Skin of body (tissue), 1 donor: ENCODE measurements at regions not wholly inside any gene's neighbourhood (a gene's known extent, or its start where the extent isn't known, plus 50 kb on each side); places are given as distances from the start of the nearest gene placed in this dataset.

ENCODE experiments used
- DNase-seq: peaks from one replicate; lab custom pipeline; 2025; lab: John Stamatoyannopoulos, UW

DNA sequence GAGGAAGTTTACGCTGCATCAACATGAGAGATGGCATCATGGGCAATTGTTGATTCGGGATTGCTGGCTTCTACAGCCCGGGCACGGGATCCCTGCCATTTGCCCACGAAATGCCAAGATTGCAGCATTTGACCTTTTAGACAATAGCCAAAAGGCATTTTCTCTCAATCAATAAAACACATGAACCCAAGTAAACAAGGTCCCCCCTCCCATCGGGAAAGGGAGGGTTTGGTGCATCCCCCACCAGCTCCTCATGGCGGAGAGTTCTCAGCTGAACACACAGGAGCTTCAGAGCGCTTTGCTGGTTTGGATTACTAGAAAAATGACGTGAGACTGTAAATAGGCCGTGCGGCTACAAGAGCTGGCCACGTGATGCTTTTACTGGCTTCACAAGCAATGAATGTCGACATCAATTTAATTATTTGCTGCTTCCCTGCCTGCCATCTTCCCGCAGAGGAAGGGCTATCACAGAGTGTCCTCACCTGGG is 147.6 kb downstream of the C16orf95 start:
- DNase-seq = no peak

GRCh38 chr16:87170310-87170709 is 146.9 kb downstream of the C16orf95 start:
- DNase-seq = no peak

GRCh38 chr16:87171723-87172122 is 145.5 kb downstream of the C16orf95 start:
- DNase-seq = no peak

DNA sequence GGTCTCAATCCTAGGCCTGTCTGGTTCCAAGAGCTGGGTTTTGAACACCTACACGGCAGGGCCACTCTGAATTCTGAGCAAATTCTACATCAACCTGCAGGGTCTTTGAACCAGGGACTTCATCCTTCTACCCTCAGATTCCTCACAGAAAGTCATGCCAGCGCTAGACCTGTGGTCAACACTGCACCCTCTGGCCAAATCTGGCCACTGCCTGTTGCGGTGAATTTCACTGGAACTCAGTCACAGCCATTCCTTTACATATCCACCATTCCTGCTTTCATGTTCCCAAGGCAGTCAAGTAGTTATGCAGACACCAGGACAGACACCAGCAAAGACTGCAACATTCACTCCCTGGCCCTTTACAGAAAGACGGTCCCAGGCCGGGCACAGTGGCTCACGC is 144.6 kb downstream of the C16orf95 start:
- DNase-seq = no peak

DNA sequence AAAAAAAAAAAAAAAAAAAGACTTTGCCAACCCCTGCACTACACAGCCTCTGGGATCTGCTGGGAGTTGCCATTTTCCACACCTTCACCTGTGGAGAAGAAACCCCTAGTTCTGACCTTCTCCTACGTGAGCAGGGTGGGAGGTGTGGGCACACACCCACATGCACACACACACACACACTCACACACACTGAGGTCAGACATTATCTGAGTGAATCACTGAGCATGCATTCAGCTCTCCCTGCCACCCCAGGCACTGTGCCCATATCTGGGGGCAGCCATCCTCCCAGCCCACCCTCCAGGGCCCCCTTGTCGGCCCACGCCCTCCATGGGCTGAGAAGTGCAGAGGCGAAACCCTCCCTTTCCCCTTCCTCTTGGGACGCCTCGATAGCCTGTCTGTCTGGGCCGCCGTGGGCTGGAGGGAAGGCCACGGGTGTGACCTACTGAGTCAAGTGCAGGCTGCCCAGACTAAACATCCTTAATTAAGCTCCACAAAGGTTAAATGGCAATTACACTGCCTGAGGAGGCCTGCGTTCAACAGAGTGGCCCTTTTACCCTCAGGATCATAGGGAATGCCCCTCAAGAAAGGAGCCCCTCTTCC is 143.8 kb downstream of the C16orf95 start:
- DNase-seq = no peak

DNA sequence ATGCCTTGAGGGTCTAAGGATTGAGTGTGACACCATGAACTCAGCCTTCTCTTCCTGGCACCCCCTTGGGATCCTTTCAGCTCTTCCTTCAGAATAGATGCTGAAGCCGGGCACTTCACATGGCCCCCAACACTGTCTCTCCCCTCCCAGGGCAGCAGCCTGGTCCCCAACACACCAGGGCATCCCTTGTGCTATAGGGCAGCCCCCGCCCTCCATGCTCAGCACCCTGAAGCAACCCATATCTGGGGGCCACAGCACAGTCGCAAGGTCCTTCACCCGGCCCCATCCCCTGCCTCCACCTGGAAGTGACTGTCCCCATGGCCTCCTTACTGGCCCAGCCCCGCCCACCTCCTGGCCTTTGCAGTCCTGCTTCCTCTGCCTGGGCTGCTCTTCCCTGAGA is 143.1 kb downstream of the C16orf95 start:
- DNase-seq = no peak

DNA sequence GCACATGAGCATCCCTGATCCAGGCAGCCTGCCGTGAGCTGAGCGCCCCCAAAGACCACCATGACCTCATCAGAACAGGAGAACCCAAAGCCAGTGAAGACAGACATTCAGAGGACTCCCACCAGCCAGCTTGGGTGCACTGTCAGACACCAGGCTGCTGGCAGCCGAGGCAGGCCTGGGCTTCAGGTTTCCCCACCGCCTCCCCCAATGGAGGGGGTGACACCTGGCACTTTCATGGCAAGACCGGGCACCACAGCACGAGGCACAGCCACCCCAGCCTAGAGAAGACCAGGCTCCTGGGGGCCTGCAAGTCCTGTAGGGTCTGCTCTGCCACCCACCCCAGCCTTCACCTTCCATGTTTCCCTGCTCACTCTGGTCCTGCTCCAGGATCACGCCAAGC is 140.5 kb downstream of the C16orf95 start:
- no peak for DNase-seq

GRCh38 chr16:87177673-87178072 is 139.5 kb downstream of the C16orf95 start:
- DNase-seq = no peak

DNA sequence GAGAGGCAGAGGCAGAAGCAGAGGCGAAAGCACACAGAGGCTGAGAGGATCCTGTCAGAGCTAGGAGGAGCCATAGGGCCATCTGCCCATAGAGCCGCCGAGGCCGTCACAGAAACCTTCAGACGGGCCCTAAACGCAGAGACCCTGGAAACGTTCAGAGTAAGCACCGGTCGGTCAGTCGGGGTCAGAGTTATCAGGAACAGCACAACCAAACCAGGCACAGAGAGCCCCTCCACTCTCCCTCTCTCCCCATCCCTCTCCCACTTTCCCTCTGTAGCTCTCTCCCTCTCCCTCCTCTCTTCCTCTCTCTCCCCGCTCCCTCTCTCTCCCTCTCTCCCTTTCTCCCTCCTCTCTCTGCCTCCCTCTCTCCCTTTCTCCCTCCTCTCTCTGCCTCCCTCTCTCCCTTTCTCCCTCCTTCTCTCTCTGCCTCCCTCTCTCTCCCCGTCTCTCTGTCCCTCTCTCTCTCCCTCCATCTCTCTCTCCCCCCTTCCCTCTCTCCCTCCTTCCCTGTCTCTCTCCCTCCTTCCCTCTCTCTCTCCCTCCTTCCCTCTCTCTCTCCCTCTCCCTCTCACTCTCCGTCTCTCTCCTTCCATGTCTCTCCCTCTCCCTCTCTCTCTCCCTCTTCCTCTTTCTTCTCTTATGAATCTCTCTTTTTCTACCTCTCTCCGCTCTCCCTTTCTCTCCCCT is 138.9 kb downstream of the C16orf95 start:
- no peak for DNase-seq

- peak; percentile 14 for DNase-seq
These were observed 138.2 kb downstream of the C16orf95 start for GRCh38 chr16:87178977-87179376.

- no peak for DNase-seq
These were observed 137.1 kb downstream of the C16orf95 start for GRCh38 chr16:87180069-87180468.

DNA sequence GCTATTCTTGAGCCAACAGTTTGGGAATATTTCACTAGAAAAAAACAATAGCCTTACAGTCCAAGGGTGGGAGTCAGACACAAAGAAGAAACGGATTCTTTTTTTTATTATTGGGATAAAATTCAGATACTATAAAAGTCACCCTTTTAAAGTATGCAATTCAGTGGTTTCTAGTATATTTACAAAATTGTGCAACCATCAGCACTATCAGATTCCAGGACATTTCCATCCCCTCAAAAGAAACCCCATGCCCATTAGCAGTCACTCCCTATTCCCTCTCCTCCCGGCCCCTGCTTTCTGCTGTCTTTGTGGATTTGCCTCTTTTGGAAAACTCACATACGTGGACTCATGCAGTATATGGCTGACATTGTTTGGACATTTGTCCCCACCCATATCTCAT is 134.4 kb downstream of the C16orf95 start:
- no peak for DNase-seq

DNA sequence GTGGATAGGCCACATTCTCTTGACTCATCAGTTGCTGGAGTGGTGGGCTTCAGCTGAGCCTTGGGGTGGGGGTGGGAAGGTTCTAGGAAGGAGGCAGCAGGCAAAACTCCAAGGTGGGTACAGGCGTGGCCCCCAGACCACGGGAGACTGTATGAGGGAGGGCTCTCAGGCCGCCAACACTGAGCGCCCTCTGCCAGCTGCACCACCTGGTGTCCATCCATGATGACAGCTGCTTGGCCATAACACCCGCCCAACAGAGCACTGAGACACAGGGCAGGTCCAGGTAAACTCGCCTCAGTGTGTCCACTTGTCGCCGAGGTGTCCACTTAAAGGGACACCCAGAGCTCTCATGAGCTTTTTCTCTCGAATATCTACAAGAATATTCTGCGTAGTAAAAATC is 133.5 kb downstream of the C16orf95 start:
- DNase-seq = no peak

DNA sequence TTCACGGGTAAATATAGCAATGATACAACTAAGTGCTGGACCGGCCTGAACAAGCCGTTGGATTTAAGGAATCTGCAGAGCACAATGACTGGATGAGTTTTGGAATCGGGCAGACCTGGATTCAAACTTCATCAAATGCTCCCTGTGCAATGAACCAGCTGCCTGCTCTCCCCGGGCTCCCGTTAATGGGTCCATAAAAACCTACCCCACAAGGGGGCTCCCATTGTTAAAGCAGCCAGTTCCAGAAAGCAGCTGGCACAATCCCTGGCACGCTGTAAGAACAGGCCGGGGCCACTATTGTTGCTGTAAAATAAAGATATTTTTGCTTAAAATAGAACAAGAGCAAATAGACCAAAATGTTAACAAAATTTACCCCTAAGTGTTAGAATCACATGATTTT is 131.9 kb downstream of the C16orf95 start:
- DNase-seq = no peak

- DNase-seq = no peak
These were observed 131.2 kb downstream of the C16orf95 start for GRCh38 chr16:87185983-87186382.

DNA sequence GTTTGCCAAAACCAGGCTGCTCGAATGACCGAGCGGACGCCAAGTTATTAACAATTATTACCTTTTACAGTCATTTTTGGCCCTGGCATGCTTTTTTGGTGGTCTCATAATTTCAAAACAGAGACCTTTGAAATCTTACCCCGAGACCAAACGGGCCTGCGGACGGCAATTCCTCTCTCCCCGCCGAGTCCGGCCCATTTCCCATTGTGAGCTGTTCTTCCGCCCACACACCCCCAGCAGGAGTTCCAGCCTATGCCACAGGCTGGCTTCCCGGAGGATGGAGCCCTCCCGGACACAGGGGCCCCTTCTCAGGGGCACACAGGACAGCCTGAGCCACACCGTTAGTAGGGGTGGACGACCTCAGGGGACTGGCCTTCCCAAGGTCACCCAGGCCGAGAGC is 130.7 kb downstream of the C16orf95 start:
- DNase-seq = no peak

DNA sequence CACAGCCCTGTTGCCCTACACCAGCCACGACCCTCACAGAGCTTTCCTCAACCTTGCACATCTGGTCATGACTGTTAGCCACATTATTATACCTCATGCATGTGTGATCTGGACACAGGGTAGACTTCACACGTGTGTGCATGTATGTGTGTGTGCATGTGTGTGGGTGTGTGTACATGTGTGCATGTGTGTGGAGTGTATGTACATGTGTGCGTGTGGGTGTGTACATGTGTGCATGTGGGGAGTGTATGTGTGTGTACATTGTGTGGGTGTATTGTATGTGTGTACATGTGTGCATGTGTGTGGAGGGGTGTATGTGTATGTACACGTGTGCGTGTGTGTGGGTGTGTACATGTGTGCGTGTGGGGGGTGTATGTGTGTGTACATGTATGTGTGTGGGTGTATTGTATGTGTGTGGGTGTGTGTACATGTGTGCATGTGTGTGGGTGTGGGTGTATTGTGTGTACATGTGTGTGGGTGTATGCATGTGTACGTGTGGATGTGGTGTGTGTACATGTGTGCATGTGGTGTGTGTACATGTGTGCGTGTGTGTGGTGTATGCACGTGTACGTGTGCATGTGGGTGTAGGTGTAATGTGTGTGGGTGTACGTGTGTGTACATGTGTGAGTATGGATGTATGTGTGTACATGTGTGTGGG is 130.2 kb downstream of the C16orf95 start:
- DNase-seq = no peak

DNA sequence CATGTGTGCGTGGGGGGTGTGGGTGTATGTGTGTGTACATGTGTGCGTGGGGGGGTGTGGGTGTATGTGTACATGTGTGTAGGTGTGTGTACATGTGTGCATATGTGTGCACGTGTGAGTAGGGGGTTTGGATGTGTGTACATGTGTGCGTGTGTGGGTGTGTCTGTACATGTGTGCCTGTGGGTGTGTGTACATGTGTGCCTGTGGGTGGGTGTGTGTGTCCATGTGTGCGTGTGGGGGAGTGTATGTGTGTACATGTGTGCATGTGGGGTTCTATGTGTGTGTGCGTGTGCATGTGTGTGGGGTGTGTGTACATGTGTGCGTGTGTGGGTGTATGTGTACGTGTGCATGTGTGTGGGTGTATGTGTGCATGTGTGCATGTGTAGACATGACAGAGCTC is 129.1 kb downstream of the C16orf95 start:
- no peak for DNase-seq

GRCh38 chr16:87189426-87189825 is 127.8 kb downstream of the C16orf95 start:
- DNase-seq = no peak

DNA sequence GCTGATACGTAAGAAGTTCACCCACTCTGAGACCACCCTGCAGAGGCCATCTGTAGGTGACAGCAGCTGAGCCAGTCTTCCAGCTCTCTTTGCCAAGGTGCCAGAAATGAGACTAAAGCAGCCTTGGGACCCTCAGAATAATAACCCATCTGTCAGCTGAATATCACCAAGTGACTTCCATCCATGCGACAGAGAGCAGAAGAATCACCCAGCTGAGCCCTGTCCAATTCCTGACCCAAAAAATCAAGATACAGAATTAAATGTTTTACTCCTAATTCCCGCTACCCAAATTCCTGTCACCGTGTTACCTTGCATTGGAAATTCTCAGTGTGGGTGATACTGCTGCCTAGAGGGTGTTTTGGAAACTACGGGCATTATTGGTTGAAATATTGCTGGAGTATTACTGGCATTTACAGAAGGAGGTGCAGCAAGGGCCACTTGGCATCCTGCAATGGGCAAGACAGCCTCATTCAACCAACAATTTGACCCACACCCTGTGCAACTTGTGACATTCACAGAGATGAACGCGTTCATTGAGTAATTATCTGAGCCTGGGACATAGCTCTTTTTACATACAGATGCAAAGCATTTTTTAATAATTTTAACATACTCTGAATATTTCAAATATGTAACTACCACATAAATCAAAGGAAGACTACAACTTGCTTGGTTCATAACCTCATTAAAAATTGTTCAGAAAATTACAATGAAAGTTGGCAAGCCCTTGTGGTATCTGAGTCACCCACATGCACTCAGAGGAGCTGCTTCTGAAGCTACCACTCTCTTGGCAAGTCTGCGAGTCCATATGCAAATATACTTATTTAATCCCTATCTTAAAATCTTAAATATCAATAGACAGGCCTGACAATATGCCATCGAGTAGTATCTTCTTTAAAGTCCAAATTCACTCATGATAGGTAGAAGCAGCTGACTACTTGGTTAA is 126.6 kb downstream of the C16orf95 start:
- DNase-seq = no peak

DNA sequence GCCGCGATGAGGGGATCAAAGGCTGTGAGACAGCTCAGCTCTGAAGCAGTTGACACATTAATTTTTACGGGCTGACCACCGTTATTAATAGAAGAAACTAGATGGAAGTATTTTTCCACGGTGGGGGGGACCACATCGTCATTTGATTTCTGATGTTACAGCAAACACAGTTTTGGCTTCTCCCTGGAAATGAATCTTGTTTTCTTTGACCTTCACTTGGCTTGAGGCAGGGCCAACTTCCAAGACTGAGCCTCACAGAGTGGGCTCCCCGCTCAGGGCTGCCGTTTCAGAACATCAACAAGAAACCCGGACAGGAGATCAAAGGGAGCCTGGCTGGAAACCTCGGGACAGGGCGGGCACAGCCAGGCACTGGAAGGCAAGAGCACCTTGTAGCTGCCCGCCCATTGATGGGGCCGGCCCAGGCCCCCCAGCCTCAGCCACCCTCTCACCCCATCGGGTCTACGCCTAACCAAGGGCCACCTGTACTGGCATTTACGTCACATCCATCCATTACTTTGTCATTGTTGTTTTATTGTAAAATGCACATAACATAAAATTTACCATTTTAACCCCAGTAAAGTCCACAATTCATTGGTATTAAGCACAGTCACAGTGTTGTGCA is 124.6 kb downstream of the C16orf95 start:
- DNase-seq = no peak
